WI38 (cell line): ENCODE measurements at regions not wholly inside any gene's neighbourhood (a gene's known extent, or its start where the extent isn't known, plus 50 kb on each side); places are given as distances from the start of the nearest gene placed in this dataset.

Source experiments
- H3K4me3 ChIP-seq: 2 replicates; pipeline ENCODE4 v1.5.1; 2011; ENCODE audit warnings: low read depth, mild to moderate bottlenecking, control low read depth, low read length
- TF ChIP-seq, protein P1 (sequence below): IDR thresholded peaks from 2 replicates; pipeline ENCODE4 v1.5.1; 2012; ENCODE audit warnings: low read depth, mild to moderate bottlenecking, control low read depth, low read length

DNA sequence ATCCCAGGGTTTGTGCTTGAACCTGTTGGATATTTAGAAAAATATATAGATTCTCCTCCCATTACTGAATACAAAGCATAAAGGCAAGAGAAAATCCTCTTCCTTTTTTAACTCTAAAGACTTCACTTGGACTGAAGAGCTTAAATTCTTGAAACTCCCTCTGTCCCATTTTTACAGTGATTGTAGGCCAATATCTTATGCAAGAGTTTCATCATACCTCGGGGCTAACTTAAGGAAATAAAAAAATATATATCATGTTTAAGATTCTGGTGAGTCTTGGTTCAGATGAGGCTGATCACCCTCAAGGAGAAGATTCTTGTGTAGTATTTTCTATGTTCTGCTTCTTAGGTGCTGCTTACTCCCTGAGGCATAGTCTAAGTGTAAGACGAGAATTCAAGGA is 1449.6 kb downstream of the C4orf33 start:
- H3K4me3 ChIP-seq: no peak overlapping the region
- TF ChIP-seq, protein P1, sequence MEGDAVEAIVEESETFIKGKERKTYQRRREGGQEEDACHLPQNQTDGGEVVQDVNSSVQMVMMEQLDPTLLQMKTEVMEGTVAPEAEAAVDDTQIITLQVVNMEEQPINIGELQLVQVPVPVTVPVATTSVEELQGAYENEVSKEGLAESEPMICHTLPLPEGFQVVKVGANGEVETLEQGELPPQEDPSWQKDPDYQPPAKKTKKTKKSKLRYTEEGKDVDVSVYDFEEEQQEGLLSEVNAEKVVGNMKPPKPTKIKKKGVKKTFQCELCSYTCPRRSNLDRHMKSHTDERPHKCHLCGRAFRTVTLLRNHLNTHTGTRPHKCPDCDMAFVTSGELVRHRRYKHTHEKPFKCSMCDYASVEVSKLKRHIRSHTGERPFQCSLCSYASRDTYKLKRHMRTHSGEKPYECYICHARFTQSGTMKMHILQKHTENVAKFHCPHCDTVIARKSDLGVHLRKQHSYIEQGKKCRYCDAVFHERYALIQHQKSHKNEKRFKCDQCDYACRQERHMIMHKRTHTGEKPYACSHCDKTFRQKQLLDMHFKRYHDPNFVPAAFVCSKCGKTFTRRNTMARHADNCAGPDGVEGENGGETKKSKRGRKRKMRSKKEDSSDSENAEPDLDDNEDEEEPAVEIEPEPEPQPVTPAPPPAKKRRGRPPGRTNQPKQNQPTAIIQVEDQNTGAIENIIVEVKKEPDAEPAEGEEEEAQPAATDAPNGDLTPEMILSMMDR: no peak

DNA sequence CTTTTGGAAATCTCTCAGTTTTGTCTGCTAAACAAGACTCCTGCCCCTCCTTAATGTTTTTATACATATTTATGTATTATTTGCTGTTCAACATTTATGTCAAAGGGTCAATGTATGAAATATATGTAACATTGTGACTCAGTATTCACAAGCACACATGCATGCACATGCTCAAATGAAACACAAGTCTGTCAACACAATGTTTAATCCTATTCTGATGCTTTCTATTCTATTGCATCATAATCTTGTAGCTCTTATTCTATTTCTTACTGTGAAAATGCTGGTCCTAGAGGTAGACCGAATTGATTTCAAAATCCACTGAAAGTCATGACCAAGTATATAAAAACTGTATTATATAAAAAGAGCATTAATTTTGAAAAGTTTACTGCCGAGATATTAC is 1463.3 kb downstream of the C4orf33 start:
- no peak overlapping the region for H3K4me3 ChIP-seq
- TF ChIP-seq, protein P1: no peak

DNA sequence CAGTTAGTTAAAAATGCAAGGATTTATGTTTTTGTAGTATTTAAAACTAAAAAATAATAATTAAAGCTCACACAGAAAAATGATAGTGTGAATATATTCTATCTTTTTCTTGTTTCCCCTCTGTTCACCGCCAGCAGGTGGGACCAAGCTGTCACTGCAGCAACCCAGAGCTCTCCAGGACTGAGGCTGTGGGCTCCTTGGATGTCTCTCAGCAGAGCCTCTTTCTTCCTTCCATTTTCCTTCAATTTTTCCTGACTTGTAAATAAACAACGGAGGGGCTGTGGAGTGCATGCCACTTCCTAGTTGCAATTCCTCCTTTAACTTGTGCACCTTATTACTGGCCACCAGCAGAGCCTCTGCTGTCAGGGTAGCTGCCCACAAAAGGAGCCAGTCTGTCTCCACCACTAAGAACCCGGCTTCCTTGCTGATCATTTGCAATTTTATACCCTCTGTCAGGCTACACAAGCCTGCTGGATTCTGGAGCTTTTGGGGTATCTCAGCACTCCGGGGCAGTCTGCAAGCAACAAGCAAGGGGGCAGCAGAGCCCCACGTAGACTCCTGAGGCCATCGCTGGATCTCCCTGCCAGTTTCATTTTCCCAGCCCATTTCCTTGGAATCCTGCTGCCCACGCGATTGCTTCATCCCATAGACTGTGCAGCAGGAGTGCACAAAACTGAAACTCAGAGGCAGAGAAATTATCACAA is 1467.4 kb downstream of the C4orf33 start:
- TF ChIP-seq, protein P1: peak; percentile 69
- H3K4me3 ChIP-seq: peak overlapping the region; percentile 52

DNA sequence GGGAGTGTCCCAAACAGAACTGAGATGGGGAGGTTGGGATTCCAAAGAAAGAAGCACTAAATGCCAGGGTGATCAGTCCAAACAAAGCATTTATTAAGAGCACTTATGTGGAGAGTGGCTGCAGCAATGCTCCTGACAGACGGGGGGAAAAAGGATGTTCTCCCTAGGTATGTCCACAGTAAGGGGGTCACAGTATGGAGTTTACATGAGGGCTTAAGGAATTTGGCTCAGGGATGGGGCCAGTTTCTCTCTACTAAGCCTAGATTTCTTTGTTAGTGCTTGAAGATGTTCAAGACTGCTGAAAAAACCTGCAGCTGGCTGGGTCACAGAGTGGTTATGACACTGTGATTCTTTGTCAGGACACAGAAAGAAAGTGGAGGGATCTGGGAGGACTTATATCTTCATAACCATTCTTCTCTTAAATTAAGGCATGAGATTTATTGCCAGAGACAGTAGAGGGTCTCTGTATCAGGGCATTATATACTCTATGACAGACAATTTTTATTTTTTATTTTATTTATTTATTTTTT is 1468.0 kb downstream of the C4orf33 start:
- TF ChIP-seq, protein P1: no peak
- peak overlapping the region; percentile 52 for H3K4me3 ChIP-seq

DNA sequence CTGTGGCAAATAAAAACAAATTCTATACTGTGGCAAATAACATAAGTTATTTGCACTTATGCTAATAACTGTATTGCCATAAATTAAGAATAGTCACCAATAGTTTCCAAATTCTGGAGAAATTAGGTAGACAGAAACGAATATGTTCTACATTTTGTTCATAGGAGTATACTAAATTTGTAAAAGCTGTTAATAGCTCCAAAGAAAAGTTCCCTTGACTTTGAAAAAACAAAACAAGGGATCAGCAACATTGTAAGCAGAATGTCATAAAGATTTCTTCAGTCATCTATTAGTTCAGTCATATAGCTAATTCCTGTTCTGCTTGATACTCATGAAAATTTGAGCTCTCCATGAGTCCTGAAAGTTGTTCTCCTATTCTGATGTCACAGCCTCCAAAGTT is 1472.8 kb downstream of the C4orf33 start:
- TF ChIP-seq, protein P1: no peak
- no peak overlapping the region for H3K4me3 ChIP-seq

DNA sequence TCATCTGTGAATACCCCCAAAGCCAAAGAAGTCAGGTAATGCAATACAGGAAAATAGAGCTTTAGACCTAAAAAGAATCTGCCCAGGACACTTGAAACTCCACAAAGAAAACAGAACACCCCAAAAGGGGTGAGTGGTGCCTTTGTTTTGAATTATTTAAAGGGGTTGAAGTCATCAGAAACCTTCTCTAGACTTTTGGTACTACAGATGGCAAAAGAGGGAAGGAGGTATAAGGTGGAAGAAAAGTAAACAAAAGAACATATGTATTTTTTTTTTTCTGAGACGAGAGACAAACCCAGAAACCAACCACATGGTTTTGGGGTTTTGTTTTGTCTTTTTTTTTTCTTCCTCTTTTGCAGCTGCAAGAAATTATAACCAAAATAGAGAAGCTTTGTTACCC is 1477.8 kb downstream of the C4orf33 start:
- H3K4me3 ChIP-seq: no peak overlapping the region
- TF ChIP-seq, protein P1: no peak

DNA sequence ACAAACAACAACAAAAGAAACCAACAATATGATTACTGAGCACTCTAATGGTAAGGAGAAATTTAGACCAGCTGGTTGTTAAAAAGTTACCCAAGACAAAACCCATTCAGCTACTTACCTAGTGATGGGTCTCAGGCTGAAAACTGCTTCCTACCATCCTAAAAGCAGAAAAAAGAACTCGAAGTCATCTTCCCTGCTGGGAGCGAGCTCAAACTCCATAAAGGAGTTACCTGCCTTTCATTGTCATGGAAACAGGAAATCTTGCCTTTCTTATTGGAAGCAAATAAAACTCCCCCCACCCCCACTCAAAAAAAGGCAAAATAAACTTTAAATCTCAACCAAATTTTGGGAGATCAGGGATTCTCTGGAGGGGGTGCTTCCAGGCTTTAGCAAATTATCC is 1478.3 kb downstream of the C4orf33 start:
- TF ChIP-seq, protein P1: no peak
- no peak overlapping the region for H3K4me3 ChIP-seq
